ENCODE measurements at regions not wholly inside any gene's neighbourhood (a gene's known extent, or its start where the extent isn't known, plus 50 kb on each side); places are given as distances from the start of the nearest gene placed in this dataset.

GRCh38 chr2:62567669-62568068 lies 61.7 kb upstream of the TMEM17 start:
- TF ChIP-seq CTCF (IDR thresholded peaks at IDR 0.05) (no peak), POLR2A (IDR thresholded peaks at IDR 0.05) (no peak)

Data from uterus (tissue), 2 donors.